NOMO-1 treated with DMSO at 0.1 percent for 48 hours (cell line): ENCODE measurements at regions not wholly inside any gene's neighbourhood (a gene's known extent, or its start where the extent isn't known, plus 50 kb on each side); places are given as distances from the start of the nearest gene placed in this dataset.

Experiments used
- DNase-seq: peaks from one replicate; lab custom pipeline; 2025; ENCODE audit not compliant: unreplicated experiment; lab: John Stamatoyannopoulos, UW

DNA sequence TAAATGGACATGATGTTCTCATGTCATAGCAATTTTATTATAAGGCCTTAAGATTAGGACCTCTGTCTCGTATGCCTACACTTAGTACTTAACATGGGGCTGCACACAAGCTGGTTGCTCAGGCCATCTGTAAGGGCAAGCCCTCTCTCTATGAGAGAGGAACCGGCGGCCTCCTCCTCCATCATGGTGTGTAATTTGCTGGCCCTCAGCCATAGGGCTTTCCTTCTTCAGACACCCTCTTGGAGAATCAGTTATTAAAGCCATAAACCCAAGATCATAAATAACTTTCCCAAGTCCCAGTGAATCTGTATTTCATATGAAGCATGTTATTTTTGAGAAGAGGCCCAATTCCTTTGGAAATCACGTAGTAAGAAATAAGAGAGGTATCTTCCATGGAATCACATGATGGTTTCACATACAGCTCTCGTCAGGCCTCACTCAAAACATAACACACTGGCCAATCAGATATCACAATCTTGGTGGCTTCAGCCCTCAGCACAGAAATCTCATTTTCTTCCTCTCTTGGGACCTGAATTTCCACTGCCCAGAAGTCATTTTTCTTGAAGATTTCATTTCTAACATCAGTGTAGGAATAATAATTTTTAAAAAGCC, 92.6 kb downstream of the RDH14 start:
- no peak for DNase-seq

GRCh38 chr2:18465979-18466378, 94.5 kb downstream of the RDH14 start:
- DNase-seq: no peak

DNA sequence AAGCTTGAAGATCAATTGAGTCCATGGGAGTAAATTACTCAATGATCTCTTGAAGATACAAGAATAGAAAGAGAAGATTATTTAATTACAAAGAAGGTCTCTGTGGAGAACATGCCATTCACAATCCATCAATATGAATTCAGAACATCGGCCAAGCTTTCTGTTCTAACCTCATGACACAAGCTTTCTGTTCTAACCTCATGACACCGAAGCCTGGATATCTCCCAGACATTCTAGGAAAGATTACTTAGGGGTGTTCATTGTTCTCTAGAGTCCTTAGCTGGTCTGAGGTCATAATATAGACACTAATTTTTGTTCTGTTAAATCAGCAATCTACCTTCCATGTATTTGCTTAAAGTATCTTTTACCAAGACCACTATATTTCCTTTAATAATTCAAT, 95.5 kb downstream of the RDH14 start:
- no peak for DNase-seq

DNA sequence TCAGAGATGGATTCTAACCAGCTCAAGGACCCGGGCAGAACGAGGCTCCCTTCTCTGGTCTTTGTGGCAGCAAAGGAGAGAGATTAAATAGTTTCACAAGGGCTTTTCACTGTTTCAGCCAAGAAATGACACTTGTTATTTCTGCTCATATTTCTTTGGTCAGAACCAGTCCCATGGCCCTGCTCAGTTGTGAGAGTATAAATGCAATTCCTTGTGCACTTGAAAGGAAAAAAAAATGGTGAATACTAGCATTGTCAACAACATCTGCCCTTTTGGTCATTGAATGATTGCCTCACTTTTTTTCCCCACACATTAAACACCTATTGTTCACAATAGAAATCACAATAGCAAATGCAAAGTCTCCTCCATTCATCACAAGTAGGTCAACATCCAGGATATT, 104.4 kb downstream of the RDH14 start:
- DNase-seq: no peak

GRCh38 chr2:18455236-18455862, 105.1 kb downstream of the RDH14 start:
- DNase-seq: no peak

GRCh38 chr2:18454692-18455235, 105.7 kb downstream of the RDH14 start:
- DNase-seq: no peak

GRCh38 chr2:18446715-18447114, 113.7 kb downstream of the RDH14 start:
- no peak for DNase-seq

DNA sequence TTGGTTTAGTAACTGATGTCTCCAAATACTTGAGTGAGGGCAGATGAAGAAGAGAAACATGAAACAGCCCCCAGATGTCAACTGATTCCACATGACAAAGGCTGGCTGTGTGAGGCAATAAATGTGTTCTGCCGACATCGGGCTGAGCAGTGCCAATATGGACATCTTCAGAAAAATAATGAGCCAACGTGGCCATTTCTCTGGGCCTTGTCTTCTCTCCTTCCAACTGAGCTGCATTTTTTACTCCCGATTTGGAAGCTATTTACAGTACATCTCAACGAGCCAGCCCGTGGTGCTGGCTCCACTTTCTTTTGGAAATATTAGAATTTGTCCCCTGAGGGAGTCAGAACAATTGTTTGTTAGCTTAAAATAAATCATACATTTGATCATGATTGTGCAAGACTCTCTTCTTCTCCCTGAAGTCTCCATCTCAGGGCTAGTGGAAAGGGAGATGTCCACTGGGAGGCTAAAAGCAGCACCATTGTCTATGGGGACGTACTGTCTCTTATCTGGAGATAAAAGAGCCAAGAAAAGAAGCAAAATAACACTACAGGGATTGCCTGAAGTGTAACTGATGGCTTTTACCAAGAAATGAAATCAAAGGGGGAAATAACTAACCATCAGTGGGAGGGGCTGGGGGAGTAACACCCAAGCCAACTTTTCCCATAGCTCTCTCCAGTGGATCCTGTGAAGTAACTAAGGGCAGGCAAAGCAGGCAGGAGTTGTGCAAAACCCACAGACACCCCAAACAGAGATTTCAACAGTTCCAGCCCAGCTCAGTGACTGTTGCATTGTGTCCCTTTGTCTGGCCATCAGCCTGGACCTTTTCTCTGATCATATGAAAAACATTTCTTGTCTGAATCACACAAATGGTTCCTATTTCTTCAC, 114.8 kb downstream of the RDH14 start:
- DNase-seq: no peak

DNA sequence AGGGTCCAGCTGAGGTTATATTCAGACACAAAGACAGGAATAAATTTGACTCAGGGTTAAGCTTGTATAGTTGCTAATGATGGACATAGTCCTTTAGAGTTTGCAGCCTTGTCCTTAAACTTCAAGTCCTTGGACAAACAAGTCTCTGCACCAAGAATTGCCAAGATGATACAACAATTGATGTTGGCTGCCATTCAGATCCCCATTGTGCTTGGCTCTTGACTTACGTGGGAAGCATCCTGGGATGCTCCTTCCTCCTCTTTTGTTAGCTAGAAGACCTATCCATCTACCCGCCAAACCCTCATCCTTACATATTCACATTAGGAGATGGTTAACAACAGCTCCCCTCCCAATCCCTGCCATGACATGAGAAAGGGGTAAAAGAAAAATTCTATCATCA, 115.6 kb downstream of the RDH14 start:
- DNase-seq: no peak

- DNase-seq: no peak
Measured at GRCh38 chr2:18441583-18441982, 118.9 kb downstream of the RDH14 start.

GRCh38 chr2:18440777-18441176, 119.7 kb downstream of the RDH14 start:
- DNase-seq: no peak

DNA sequence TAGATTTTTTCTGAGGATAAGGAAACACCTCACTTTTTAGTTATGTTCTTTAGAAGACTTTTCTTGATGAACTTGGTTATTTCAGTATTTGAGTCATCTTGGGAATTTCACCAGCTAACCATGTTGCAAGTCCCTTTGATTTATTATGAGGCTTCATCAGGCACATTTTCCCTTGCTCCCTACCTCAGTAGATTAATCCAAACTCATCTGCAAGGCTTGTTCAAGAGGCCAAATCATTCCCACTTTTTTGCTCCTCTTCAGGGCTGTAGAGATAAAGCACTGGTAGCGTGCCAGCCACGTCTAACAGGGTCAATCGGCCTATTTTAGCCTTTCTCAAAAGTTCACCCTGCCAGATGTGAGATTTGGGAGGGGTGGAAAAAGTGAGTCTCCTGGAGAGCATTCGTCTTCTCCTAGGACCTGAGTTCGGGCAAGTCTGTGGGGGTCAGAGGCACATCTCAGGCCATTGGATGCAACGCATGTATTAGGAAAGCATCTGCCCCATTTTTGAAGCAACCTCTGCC, 120.3 kb downstream of the RDH14 start:
- no peak for DNase-seq

- DNase-seq: no peak
Measured at GRCh38 chr2:18439716-18440115, 120.7 kb downstream of the RDH14 start.

DNA sequence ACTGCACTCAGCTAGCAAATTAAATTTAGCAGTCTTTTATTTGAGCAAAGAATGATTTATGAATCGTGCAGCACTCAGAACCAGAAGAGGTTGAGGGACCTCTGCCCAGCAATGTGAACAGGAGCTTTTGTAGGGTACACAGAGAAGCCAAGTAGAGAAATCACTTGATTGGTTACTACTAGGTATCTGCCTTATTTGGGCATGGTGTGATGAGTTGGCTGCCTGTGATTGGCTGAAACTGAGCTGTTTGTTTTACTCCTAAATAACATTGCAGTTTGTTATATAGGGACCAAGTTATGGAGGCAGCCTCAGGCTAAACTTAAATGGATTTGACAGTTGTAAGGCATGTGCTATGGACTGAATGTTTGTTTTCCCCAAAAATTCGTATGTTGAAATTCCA, 122.5 kb downstream of the RDH14 start:
- DNase-seq: no peak

DNA sequence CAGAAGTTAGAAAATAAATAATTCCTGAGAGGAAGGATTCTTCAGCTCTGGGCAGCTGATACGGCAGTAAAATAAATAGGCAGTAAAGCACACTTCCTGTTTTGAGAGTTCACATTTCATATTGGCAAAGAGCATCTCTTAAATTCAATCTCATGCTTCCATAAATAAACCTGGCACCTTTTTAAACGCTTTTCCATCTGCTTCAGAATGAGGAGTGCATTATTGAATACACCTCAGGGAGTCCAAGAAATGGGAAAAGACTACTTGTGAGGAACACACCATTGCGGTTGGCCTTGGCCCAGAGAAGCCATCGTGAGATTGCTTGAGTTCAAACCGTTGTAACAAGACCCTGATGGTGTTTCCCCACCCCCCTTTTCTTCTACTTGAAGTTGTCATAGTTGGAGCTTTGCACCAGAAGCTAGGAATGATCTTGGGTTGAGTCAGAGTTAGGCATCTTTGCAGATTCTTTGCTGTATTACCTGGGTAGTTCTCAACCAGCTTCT, 123.9 kb downstream of the RDH14 start:
- DNase-seq: peak; percentile 7

- peak; percentile 18 for DNase-seq
Measured at GRCh38 chr2:18435426-18436037, 124.9 kb downstream of the RDH14 start.

DNA sequence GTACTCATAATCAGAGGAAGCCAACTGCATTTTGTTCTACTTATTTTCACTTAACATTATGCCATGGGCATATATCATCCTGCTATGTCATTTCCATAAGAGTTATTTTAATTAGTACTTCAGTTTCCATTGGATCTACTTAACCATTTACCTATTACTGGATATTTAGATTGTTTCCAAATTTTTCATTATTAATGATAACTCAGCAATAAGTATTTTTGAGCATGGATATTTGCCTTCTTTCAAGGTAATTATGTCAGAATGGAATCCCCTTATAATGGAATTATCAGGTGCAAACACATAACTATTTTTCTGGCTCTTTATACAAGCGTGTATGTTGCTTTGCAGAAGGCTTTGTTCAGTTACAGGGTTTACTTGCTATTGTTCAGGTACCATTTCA, 126.6 kb downstream of the RDH14 start:
- no peak for DNase-seq

DNA sequence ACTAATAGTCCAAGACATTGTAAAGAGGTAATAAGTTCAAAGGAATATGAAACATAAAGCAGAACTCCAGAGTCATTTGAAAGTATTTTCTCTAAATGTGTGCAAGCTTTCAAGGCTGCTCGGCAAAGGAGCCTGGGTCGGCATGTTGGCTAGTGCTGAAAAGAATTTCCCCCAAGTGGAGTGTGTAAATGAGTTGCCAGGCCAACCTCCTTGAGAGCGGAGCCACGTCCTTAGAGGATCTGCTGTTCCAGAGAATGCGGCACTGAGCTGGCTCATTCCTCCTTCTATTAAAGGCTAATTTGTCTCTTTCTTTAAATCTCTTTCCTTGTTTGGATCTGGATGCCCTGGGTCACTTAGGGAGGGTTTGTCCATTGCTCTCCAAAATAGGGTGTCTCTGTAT, 127.5 kb downstream of the RDH14 start:
- DNase-seq: no peak

GRCh38 chr2:18430996-18431748, 129.3 kb downstream of the RDH14 start:
- DNase-seq: no peak

GRCh38 chr2:18428516-18428915, 131.9 kb downstream of the RDH14 start:
- no peak for DNase-seq
